HUDEP-2 (cell line): ENCODE measurements at regions not wholly inside any gene's neighbourhood (a gene's known extent, or its start where the extent isn't known, plus 50 kb on each side); places are given as distances from the start of the nearest gene placed in this dataset.

Experiments used
- DNase-seq, 76 experiments: peaks; one replicate each; lab custom pipeline; 2025; ENCODE audit not compliant: unreplicated experiment in 76 of 76; lab: John Stamatoyannopoulos, UW

DNA sequence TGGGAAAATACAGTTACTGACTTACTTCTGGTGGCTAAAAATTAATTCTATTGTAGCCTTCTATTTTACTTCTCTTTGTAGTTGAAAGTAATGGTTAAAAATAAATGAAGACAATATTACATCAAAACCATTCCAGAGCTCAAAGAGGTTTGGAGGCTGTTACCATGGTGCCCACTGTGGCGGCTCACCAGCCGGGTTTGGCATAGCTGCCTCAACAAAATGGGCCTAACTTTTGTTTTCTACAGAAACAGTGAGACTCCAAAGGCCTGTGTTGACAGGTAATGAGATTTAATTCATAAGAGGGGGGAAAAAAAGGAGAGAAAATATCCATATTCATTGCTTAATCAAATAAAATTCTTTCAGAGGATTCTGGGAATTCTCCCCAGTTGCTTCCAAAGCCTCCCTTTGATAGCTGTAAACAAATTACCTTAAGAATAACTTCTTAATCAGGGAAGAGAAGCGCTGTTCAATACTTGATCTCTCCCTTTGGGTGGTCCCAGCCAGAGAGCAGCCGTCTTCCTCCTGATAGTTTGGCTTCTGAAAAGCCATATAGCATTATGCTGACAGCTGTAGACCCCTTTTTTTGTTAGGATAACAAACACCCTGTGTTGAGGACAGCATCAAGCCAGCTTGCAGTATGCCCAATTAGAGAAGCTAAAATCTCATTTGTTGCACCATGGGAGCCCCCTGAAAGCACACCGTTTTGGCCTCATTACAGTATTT lies 266.8 kb downstream of the NEDD1 start:
- DNase-seq = no peak

DNA sequence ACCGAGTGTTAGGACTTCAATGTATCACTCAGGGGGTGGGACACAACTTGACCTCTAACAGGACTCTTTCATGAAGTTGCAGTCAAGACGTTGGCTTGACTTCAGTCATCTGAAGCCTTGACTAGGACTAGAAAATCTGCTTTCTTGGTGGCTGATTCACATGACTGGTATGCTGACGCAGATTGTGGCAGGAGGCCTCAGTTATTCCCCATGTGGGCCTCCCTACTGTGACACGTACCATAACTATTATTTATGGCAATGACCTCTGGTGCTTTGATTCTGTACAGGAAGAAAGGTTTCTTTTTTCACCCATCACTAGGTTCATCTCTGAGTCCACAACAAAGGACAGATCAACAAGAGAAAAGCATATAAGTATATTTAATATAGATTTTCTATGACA lies 270.4 kb downstream of the NEDD1 start:
- DNase-seq = no peak

DNA sequence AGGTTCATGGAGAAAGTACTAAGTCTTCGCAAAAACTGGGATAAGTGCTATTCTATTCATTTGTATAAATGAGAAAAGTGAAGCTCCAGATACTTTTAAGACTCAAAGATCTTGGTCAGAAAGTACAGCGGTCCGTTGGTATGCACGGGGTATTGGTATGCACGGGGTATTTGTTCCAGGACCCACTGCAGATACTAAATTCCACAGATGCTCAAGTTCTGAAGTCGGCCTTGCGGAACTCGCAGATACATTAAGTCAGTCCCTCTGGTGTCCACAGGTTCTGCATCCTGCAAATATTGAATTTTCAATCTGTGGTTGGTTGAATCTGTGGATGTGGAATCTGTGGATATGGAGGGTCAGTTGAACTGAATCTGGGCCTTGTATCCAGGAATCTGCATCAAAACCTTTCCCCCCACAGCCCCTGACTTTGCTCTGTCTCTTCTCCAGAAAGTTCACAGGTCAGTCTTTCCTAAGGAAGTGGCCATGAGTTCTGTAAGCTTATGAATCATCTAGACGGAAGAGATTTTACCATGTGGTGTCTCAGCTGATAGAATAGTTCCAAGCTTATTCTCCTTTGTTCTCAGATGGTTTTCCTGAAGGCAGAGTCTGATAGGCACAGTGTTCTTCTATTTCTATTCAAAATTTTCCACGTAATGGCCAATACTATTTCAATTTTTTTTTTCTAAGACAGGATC lies 274.7 kb downstream of the NEDD1 start:
- no peak for DNase-seq

DNA sequence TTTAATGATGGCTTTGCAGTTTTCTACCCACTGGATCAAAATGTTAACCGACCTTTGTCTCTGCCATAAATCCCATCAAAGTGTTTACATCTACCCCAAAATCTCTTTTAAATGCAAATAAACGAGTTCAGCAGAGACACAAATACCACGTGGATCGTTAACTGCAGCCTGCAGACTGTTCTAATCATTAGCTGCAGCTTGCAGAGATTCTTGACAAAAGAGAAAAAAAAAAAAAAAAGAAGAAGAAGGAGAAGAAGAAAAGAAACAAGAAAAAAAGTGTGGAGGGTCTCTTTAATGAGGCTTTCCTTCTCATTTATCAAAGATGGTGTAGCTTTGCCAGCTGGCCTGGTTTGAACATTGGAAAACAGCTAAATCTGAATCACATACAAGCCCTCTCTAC lies 275.7 kb downstream of the NEDD1 start:
- no peak for DNase-seq

DNA sequence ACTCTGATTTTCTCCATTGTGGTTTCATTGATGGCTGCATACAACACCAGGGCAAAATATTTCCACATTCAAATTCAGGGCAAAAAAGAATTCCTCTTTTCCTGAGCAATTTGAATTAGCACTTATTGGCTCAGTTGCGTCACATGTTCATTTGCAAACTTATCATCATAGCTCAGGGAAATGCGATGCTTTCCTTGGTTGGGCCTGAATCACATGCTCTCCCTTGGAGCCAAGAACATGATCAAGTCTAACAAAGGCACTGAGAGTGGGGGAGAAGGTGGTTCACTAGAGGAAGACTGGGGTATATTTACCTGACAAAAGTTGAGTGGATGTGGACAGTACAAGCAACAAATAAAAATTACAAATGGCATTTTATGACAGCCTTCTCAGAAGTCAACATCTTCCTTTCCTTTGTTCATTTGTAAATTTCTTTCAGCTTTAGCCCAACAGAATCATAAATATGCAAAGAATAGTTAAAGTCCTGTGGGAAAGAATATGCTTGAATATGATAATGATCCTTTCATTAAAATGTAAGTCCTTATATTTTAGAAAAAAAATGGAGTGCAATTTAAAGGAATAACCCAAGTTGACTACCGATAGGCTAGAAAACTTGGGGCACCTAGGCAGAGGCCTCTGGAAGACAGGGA lies 277.2 kb downstream of the NEDD1 start:
- no peak for DNase-seq

DNA sequence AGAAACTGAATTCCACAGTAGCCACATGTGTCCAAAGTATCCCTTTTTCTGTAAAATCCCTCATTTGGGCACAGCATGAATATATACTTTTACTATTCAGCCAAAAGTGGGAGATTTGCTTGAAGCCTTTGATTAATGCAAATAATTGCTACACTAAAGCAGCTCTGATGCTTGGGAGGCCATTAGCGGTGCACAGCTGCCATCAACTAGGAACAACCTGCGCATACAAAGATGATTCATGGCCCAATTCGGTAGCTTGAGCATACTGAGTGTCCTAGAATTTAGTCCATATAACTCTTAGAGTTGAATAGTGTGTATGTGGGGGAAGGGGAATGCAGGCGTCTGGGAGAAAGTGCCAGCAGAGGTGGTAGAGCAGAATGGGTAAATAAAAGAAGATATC lies 277.0 kb upstream of the RMST start:
- DNase-seq = no peak

DNA sequence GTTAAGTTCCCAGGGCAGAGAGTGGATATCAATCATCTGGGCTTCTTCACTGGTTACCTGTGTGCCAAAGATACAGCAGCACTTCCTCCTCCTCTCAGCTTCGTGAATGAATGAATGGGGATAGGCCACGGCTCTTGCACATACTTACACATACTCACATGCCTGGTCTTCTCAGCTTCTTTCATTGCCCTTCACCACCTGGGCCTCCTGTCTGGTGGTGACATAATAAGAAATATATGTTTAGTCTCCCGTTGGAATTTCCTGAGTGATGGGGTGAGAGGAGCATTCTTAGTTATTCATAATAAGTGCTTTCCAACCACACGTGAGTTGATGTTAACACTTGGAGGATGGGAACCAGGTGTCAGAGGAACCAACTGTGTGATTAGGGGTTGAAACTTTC lies 268.1 kb upstream of the RMST start:
- DNase-seq = no peak

DNA sequence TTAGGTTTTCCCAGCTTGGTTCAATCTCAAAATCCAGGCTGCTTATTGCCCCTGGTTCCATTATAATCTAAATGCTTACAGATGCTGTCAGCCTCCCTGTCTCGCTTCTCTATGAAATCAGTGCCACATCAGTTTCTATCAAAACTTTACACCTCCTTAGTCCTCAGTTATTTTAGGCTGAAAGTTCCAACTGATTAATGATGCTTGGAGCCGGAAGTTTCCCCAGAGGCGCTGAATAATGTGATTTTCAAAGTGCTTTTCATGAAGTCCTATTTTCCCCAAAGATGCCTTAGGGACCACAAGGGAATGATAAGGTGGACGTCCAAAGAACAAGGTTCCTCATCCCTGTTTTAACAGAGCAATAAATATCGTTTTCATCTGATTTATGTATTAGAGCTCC lies 262.4 kb upstream of the RMST start:
- DNase-seq = no peak

DNA sequence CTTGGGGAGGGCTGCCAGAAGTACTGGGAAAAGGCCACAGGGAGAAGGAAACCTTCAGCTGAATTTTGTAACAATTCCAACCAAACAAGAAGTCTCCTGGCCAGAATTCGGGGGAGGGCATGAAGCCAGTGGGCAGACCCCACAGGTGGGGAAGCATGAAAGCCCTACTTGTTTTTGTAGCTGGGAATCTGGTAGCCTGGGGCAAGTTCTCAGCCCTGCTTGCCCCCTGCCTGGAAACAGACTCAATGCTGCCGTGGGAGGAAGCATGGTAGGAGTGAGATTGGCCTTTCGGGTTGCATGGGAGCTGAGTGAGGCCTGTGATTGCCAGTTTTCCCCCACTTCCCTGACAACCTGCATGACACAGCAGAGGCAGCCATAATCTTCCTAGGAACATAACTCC lies 259.2 kb upstream of the RMST start:
- DNase-seq = no peak

DNA sequence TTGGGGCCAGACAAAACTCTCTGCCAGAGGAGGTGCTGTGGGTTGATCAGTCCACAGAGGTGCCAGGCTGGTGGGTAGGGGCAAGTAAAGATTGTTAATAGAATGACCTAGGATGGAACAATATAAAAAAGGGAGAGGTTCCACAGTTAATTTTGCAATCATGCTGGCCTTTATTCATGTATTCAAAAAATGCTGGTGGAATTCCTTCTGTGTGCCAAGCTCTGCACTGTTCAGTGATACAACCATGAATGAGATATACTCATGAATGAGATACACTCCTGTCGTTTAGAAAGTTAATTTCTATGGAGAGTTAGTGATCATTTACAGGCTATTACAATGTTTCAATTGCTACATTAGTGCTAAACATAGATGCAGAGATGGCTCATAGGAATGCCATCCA lies 252.6 kb upstream of the RMST start:
- DNase-seq = no peak

DNA sequence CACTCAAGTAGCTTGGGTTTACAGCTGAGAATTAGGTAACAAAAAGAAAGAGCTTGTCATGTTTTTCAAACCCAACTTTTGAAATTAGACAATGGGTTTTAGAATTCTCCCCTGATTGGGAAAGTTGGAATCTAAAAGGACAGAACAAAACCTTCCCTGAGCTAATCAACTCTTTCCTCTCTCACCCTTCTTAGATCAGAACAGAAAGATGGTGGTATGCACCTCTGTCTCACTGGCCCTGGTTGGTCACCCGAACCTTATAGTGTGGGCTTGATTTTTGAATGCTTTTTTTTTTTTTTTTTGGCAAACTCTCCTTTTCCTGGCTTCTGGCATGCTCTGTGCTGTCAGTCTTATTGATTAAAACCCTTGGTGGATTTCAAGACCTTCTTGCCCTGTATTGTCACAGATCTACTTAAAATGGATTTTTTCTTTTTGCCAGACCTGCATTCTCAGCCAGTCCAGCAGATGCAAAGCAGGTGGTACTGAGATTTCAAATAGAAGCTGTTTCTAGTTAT lies 251.1 kb upstream of the RMST start:
- DNase-seq = no peak

DNA sequence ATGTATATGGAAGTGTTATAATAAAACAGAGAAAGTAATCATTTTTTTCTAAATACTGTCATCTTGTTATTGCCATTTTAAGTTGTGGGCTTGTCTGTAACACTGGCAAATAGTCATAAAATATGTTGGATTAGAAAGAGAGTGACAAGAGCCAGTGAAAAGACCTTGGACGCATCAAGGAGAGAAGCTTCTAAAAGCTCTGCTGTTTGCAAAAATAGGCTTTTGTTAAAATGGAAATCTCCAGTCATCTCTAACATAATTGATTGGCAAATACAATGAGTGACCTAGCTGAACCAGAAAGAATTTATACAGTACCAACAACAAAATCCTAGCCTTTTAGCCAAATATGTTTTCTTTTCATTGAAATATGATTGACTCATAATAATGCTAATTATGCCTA lies 245.8 kb upstream of the RMST start:
- DNase-seq = no peak

DNA sequence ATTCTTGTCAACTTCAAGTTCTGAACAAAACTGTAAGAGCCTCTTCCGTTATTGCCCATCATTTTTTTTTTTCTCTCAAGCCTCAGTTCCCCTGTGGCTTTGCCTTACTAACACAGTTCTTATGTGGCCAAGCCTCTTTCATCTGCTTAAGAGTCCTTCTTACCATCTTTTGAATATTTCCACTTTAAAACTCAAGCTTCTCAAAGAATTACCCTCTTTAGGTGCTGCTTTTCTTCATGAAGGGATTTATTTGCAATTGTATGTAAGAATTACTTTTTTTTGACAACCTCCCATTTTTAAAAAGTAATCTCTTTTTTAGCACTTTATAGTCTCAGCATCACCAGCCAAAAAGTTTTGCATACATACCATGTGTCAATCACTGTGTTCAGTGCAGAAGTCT lies 240.2 kb upstream of the RMST start:
- no peak for DNase-seq

DNA sequence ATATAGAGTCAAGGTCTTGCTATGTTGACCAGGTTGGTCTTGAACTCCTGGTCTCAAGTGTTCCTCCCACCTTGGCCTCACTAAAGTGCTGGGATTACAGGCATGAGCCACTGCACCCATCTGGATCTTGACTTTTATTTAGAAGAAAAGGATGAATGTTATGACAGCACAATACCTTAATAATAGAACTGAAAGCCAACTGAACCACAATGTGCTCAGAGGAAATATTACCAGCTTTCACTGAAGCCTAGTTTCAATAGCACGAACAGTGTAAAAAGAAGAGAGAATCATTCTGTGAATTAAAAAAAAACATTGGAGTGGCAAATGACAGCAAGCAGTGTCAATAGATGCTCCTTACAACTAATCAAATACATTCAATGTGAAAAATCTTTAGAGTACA lies 239.2 kb upstream of the RMST start:
- DNase-seq = no peak

DNA sequence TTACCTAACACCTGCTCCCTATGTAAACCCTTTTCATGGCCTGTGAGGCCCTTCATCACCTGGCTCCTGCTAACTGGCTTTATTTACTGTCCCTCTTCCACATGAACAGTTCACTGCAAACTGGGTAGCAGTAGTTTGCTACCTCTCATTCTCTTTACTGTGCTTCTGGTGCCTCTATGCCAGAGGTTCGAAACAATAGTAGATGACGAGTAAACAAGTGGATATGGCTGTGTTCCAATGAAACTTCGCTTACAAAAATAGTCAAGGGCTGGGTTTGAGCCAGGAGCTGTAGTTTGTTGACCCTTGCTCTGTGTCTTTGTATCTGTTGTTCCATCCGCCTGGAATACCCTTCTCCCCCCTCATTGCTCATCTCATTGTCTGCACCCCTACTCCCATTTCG lies 233.6 kb upstream of the RMST start:
- no peak for DNase-seq

DNA sequence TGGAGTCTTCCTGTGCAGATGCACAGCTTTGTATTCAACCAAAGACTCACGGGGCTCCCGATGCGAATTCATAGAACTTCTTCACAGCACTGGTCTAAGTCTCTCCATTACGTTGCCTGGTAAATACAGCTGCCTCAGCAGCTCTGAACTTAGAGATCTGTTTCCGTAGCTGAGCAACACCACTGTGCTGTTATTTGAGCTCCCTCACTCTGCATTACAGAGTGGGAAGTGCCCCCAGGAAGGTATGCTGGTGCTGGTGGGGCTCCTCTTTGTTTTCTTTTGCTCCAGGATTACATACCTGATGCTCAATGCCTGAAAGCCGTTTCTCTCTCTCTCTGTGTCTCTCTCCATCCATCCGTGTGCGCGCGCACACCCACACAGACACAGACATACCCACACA lies 227.5 kb upstream of the RMST start:
- DNase-seq = no peak

DNA sequence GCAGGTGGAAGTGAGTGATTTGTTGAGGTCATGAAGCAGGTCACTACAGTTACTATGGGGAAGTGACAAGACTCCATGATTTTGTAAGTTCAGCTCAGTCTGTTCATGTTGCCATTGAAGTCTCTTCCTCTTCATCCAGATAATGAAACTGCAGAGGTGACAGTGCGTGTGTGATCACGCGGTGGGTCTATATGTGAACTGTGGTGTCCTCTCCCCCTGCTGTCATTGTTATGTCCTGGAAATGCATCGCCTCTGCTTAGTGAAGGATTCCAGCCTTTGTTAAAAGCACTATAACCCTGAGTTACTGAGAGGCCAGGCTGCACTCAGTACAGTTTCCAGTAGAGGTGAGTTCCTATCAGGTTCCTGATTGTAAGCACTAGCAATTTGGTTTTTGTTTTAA lies 216.2 kb upstream of the RMST start:
- peak in 1 of 76 experiments; percentile 2 for DNase-seq

DNA sequence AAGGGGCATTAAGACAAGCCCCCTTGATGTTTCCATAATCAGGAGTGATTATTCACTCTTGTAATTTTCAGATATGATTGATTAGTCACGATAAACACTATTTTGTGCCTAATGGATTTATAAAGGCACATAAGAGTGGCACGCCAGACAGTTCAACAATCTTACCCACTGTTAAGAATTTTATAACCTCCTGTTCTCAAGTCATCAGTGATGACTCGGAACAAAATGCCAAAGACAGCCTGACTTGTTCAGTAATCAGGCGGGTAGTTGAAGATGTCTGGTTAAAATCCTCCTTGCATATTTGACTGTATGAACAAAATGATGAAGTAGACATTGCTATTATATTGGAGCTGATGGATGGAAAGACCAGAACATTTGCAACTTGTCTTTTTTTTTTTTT lies 212.1 kb upstream of the RMST start:
- no peak for DNase-seq

DNA sequence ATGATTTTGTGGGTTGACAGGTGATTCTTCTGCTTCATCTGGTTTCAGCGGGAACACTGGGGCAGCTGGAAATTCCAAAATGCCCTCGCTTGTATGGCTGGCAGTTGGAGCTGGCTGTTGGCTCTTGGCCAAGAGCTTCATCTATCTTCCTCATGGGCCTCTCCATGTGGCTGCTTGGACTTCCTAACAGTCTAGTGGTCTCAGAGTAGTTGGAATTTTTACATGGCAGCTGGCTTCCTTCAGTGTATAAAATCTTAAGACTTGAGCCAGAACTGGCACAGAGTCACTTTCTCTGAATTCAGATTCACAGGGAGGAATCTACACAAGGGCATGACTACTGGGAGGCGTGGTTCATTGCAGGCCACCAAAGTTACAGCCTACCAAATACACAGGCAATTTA lies 204.9 kb upstream of the RMST start:
- DNase-seq = no peak

DNA sequence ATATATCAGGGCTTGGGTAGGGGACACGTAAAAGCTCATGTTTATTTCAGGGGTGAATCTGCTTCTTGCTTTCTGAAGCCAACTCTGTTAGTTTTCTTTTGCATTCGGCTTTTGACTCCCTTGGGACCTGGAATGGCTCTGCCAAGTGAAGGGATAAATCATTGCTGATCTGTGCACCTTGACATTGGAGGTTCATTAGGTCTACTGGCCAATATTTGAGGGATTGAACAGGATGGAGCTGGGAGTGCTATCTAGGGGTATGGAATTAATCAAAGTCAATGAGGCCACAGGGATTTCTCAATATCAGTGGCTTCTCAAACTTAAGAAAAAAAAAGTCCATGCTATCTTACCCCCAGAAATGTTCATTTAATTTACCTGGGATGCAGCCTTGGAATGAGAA lies 203.5 kb upstream of the RMST start:
- no peak for DNase-seq

DNA sequence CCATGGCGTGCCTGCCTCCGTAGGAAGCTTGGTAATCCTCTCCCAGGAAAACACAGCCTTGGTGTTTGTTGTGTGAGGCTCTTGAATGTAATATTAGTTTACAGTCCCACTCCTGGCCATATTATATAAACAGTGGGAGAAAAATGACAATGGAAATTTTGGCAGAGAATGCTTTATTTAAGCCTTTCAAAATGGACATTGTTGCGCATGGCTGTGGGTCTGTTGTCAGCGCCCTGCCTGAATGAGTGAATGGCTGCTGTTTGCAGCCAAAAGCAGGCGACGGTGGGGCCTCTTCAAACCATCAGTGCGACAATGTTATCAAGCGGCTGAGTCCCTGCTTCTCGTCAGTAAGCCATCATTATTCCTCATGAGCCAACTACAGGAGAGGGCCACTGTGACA lies 201.8 kb upstream of the RMST start:
- DNase-seq = no peak

DNA sequence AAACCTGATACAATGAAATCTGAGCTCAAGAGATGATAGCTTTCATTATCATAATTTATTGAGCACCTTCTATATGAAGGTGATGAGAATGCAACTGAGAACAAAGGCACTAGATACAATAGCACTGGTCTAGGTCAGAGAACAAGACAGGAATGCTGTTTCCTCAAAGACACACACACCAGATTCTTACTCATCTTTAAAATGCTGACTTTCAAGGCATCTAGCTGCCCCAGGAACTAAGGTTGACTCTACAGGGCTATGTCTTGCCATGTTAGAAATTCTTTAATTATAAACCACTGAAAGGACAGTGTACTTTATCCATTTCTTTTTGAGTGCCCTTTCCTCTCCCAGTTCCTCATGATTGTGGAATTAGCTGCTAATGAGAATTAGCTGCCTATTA lies 195.4 kb upstream of the RMST start:
- DNase-seq = no peak
